ENCODE measurements at regions not wholly inside any gene's neighbourhood (a gene's known extent, or its start where the extent isn't known, plus 50 kb on each side); places are given as distances from the start of the nearest gene placed in this dataset.

GRCh38 chr10:124265391-124265745 lies 153.4 kb downstream of the OAT start:
- H3K36me3 Mint-ChIP-seq (ENCODE audit: insufficient read depth, unreplicated experiment), result no peaks in the 10 kb centered on the region
- CTCF ChIA-PET, result no interaction called here
- intact Hi-C loops (cut with micrococcal nuclease; ENCODE audit: unreplicated experiment), result no loop called here

GRCh38 chr10:124264711-124265390 lies 153.9 kb downstream of the OAT start:
- Mint-ChIP-seq H3K9me3 (ENCODE audit: low read depth, unreplicated experiment) (no peaks in the 10 kb centered on the region), H3K27ac (ENCODE audit: unreplicated experiment) (no peak overlapping the region), H3K27me3 (ENCODE audit: unreplicated experiment) (peaks cover 48% of the 10 kb centered on the region), H3K4me3 (ENCODE audit: low read depth, unreplicated experiment) (no peak overlapping the region), H3K36me3 (ENCODE audit: insufficient read depth, unreplicated experiment) (no peaks in the 10 kb centered on the region), H3K4me1 (ENCODE audit: low read depth, unreplicated experiment) (no peaks in the 10 kb centered on the region)
- TF ChIP-seq, protein P1, sequence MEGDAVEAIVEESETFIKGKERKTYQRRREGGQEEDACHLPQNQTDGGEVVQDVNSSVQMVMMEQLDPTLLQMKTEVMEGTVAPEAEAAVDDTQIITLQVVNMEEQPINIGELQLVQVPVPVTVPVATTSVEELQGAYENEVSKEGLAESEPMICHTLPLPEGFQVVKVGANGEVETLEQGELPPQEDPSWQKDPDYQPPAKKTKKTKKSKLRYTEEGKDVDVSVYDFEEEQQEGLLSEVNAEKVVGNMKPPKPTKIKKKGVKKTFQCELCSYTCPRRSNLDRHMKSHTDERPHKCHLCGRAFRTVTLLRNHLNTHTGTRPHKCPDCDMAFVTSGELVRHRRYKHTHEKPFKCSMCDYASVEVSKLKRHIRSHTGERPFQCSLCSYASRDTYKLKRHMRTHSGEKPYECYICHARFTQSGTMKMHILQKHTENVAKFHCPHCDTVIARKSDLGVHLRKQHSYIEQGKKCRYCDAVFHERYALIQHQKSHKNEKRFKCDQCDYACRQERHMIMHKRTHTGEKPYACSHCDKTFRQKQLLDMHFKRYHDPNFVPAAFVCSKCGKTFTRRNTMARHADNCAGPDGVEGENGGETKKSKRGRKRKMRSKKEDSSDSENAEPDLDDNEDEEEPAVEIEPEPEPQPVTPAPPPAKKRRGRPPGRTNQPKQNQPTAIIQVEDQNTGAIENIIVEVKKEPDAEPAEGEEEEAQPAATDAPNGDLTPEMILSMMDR (IDR thresholded peaks at IDR 0.05; ENCODE audit: unreplicated experiment), result no peak
- DNase-seq, result no peak
- no TSS peak for BruUV-seq (replicated peaks)
- CTCF ChIA-PET, result no interaction called here
- intact Hi-C loops (cut with micrococcal nuclease; ENCODE audit: unreplicated experiment), result no loop called here

More at GRCh38 chr10:124265391-124265745, 153.4 kb downstream of the OAT start:
- H3K4me3 Mint-ChIP-seq (ENCODE audit: low read depth, unreplicated experiment), result no peak overlapping the region
- TF ChIP-seq, protein P1 (IDR thresholded peaks at IDR 0.05; ENCODE audit: unreplicated experiment), result no peak
- no peaks in the 10 kb centered on the region for H3K9me3 Mint-ChIP-seq (ENCODE audit: low read depth, unreplicated experiment)
- H3K27me3 Mint-ChIP-seq (ENCODE audit: unreplicated experiment), result peaks cover 49% of the 10 kb centered on the region
- BruUV-seq (replicated peaks), result no TSS peak
- H3K27ac Mint-ChIP-seq (ENCODE audit: unreplicated experiment), result no peak overlapping the region
- H3K4me1 Mint-ChIP-seq (ENCODE audit: low read depth, unreplicated experiment), result no peaks in the 10 kb centered on the region
- DNase-seq, result no peak

GRCh38 chr10:124264271-124264670 lies 154.5 kb downstream of the OAT start:
- Mint-ChIP-seq H3K4me3 (ENCODE audit: low read depth, unreplicated experiment) (no peak overlapping the region), H3K4me1 (ENCODE audit: low read depth, unreplicated experiment) (no peaks in the 10 kb centered on the region), H3K27ac (ENCODE audit: unreplicated experiment) (no peak overlapping the region), H3K36me3 (ENCODE audit: insufficient read depth, unreplicated experiment) (no peaks in the 10 kb centered on the region), H3K9me3 (ENCODE audit: low read depth, unreplicated experiment) (no peaks in the 10 kb centered on the region), H3K27me3 (ENCODE audit: unreplicated experiment) (peaks cover 43% of the 10 kb centered on the region)
- intact Hi-C loops (cut with micrococcal nuclease; ENCODE audit: unreplicated experiment), result no loop called here
- DNase-seq, result no peak
- CTCF ChIA-PET, result no interaction called here
- no TSS peak for BruUV-seq (replicated peaks)
- TF ChIP-seq, protein P1 (IDR thresholded peaks at IDR 0.05; ENCODE audit: unreplicated experiment), result no peak

GRCh38 chr10:124263726-124264125 lies 155.0 kb downstream of the OAT start:
- no peaks in the 10 kb centered on the region for H3K9me3 Mint-ChIP-seq (ENCODE audit: low read depth, unreplicated experiment)
- no peaks in the 10 kb centered on the region for H3K4me1 Mint-ChIP-seq (ENCODE audit: low read depth, unreplicated experiment)
- no peak for DNase-seq
- no peak overlapping the region for H3K27ac Mint-ChIP-seq (ENCODE audit: unreplicated experiment)
- H3K36me3 Mint-ChIP-seq (ENCODE audit: insufficient read depth, unreplicated experiment), result no peaks in the 10 kb centered on the region
- no TSS peak for BruUV-seq (replicated peaks)
- CTCF ChIA-PET, result interaction anchor here (0.6 kb wide), 1 partner anchor 97 kb away, joined by 7 read pairs; no protein-coding TSS in a partner anchor
- TF ChIP-seq, protein P1 (IDR thresholded peaks at IDR 0.05; ENCODE audit: unreplicated experiment), result no peak
- intact Hi-C loops (cut with micrococcal nuclease; ENCODE audit: unreplicated experiment), result no loop called here
- H3K27me3 Mint-ChIP-seq (ENCODE audit: unreplicated experiment), result peaks cover 38% of the 10 kb centered on the region
- H3K4me3 Mint-ChIP-seq (ENCODE audit: low read depth, unreplicated experiment), result no peak overlapping the region

Data from Calu3 (cell line).